ENCODE measurements at regions not wholly inside any gene's neighbourhood (a gene's known extent, or its start where the extent isn't known, plus 50 kb on each side); places are given as distances from the start of the nearest gene placed in this dataset.

- TF ChIP-seq CTCF (conservative IDR thresholded peaks at IDR 0.05; ENCODE audit: low read depth, low read length) (no peak), EZH2phosphoT487 (IDR thresholded peaks at IDR 0.05; ENCODE audit: borderline replicate concordance, low read length) (no peak), EZH2 (IDR thresholded peaks at IDR 0.05; ENCODE audit: low read length, unreplicated experiment) (no peak)
These were observed 367.0 kb downstream of the RND3 start for GRCh38 chr2:150120326-150120955.

Measured in PC-3 (cell line).